Coronary artery (tissue), 2 donors: ENCODE measurements at regions not wholly inside any gene's neighbourhood (a gene's known extent, or its start where the extent isn't known, plus 50 kb on each side); places are given as distances from the start of the nearest gene placed in this dataset.

ENCODE experiments used
- DNase-seq: peaks from one replicate; pipeline ENCODE4 v3.0.0-alpha.2; 2017; ENCODE audit warnings: low spot score
- H3K27ac ChIP-seq, 2 donors: fragments of 200-600 bp; sonication (generic); one replicate each; pipeline ENCODE4 v1.5.1; 2016 to 2019
- H3K4me3 ChIP-seq: fragments of 200-600 bp; sonication (generic); 2 replicates; pipeline ENCODE4 v1.5.1; 2016; ENCODE audit warnings: mild to moderate bottlenecking, moderate library complexity
- CTCF ChIP-seq: fragments of 200-600 bp; sonication (generic); IDR thresholded peaks from one replicate; pipeline ENCODE4 v1.5.1; 2019; ENCODE audit warnings: antibody characterized with exemption

- Histone ChIP-seq H3K4me3 (no peak overlapping the region), H3K27ac (no peak overlapping the region)
- no peak for TF ChIP-seq CTCF
- DNase-seq, result no peak
Measured at GRCh38 chr6:130730600-130730999, 96.6 kb upstream of the SMLR1 start.

- no peak overlapping the region for H3K4me3 ChIP-seq
- no peak for DNase-seq
- peak overlapping the region in 1 of 2 donors; percentile 69 for H3K27ac ChIP-seq
- TF ChIP-seq CTCF, result no peak
Measured at GRCh38 chr6:130734161-130734560, 93.0 kb upstream of the SMLR1 start.

GRCh38 chr6:130740308-130740707 is 86.9 kb upstream of the SMLR1 start:
- Histone ChIP-seq H3K4me3 (no peak overlapping the region), H3K27ac (no peak overlapping the region)
- no peak for TF ChIP-seq CTCF
- DNase-seq, result no peak

- no peak overlapping the region for H3K4me3 ChIP-seq
- no peak for DNase-seq
- no peak for TF ChIP-seq CTCF
- no peak overlapping the region for H3K27ac ChIP-seq
Measured at GRCh38 chr6:130742131-130742681, 85.0 kb upstream of the SMLR1 start.

GRCh38 chr6:130743175-130743574 is 84.0 kb upstream of the SMLR1 start:
- no peak overlapping the region for H3K4me3 ChIP-seq
- H3K27ac ChIP-seq, result no peak overlapping the region
- no peak for DNase-seq
- no peak for TF ChIP-seq CTCF

GRCh38 chr6:130744576-130745366 is 82.4 kb upstream of the SMLR1 start:
- TF ChIP-seq CTCF, result no peak
- no peak overlapping the region for H3K27ac ChIP-seq
- no peak for DNase-seq
- H3K4me3 ChIP-seq, result no peak overlapping the region

- no peak for TF ChIP-seq CTCF
- DNase-seq, result no peak
- H3K27ac ChIP-seq, result no peak overlapping the region
- no peak overlapping the region for H3K4me3 ChIP-seq
Measured at GRCh38 chr6:130748041-130748440, 79.2 kb upstream of the SMLR1 start.
